ENCODE measurements at regions not wholly inside any gene's neighbourhood (a gene's known extent, or its start where the extent isn't known, plus 50 kb on each side); places are given as distances from the start of the nearest gene placed in this dataset.

DNA sequence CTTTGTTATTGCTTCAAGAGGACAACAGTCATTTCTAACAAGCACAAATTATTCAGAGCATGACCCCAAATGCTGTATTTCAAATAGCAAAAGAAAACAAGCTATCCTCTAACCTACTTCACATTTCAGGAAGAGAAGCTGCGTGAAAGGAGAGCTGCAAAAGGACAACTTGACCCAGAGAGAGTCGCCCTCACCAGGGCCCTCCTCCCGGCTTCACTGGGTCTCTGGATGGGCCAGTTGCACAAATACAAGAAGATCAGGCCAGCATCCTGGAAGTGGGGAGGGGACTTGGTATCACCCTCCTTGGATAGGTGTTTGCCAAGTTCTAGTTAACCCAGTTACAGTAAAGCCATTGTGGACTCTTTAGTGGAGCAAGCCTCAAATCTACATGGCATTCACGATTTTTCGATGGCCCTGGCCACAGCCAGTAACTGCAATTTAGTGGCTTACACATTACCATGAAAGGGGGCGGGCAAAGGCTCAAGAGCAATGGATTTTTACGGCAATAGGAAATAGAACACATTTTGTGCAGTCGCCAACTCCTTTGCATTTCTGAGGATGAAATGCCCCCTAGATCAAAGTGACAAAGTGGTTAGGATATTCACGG is 166.9 kb upstream of the DIO2 start:
- no peak for DNase-seq

DNA sequence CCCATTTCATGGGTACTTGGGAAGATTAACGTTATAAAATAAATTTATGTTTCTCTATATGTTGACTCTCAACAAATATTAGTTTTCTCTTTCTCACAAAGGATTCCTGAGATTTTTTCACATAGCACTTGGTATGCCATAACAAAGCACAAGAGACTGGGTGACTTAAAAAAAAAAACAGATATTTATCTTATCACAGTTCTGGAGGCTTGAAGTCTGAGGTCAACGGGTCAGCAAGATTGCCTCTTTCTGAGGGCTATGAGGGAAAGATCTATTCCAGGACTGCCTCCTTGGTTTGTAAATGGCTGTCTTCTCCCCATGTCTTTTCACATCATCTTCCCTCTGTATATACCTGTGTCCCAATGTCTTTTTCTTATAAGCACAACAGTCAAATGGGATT is 153.5 kb upstream of the DIO2 start:
- DNase-seq = no peak

DNA sequence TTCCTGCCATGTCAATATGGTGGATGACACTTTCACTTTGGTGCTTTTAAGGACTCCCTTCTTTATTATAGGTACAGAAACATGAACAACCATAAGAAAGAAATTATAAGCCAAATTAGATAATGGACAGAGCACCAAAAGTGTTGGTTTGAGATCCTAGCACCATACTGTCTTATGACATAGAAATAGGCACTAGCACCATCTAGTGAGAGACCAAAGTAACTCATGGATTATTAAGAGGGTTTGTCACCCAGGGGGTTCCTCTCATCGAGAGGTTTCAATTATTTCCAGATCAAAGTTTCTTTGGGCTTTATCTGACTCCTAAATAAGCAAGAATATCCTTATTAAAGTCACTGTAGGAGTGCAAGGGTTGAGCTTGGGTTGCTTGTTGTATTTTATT is 153.0 kb upstream of the DIO2 start:
- DNase-seq = peak; percentile 23

DNA sequence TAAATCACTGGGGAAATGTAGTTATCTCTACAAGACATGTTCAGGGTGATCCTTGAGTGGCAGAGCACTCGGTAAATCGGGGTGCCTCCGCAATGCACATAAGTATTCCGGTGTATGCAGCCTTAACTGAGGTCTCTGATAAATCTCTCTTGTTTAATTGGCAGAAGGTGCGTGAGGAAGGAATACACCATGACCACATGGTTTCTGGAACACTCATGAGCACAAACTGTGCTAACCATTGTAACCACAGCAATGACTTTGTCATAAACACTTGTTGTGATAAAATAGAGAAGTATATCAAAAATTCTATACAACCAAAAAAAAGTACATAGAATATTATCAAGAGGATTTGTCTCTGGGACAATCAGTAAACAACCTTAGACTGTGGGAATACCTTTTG is 146.8 kb upstream of the DIO2 start:
- no peak for DNase-seq

DNA sequence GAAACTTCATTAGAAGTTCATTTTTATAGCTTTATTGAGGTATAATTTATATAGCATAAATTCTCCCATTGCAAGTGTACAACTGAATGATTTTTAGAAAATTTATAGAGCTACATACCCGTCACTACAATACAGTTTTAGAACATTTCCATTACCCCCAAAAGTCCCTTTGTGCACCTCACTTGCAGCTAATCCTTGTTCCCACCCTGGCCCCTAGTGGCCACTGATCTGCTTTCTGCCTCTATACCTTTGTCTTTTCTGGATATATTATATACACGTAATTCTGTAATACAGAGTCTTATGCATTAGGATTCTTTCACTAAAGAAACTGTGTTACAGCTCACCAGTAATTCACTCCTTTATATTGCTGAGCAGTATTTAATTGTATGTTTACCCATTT is 145.1 kb upstream of the DIO2 start:
- peak; percentile 37 for DNase-seq

DNA sequence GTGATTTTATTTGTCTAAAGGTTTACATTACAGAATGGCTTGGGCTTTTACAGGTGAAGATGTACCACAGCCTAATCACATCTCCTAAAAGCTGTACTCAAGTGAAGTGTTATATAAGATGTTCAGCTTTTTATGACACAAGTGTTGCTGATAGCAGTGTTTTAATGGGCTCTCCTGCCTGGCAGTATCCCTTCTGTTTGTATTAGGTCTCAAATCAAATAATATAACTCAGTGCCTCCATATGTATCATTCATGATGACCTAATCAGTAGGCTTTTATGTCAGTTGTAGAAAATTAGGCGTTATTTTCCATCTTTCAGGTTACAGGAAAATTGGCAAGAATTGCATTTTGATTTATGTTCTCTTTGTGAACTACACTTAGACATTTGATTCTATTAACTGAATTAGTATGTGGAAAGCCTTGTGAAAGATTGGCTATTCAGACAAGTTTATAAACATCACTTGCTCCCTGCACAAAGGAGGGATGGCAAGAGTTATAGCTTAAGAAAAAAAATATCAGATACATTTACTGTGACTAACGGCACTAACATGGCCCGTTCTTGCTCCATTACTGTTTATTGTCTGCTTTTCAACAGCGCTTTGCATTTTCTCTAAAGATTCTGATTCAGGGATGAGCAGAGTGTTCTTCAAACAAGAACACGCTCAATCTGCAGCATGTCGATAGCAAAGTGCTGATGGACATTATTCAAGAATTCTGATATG is 143.7 kb upstream of the DIO2 start:
- DNase-seq = peak; percentile 98

DNA sequence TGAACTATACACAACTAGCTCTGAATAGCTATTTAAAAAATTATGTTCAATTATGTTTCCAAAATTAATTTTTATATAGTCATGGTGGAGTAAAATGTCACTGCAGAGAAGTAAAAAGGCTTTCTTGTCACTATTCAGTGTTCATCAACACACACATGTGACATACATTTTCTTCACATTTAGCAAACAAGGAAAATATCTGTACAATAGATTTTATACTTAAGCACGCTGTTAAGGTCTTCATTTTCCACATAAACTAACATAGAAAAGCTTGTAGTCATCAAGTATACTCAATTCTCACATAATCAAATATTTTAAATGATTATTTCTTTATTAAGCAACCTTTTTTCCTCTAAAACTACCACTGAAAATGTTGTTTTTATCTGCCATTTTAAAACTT is 141.2 kb upstream of the DIO2 start:
- DNase-seq = no peak

DNA sequence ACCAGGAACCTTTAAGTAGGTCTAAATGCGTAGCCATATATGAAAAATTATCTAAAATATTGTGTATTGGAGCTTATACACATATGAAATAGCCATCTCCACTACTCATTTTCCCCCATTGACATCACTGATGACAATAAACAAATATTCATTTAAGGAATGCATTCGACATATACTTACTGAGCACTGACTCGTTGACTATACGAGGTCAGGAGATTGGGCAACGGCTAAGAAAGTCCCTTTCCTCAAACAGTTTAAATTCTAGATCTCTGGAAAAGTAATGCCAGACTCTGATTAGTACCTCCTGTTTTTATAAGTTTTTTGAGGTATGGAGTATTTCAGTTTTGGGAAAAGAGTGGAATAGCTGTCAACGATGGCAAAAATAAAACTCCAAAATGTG is 139.4 kb upstream of the DIO2 start:
- no peak for DNase-seq

DNA sequence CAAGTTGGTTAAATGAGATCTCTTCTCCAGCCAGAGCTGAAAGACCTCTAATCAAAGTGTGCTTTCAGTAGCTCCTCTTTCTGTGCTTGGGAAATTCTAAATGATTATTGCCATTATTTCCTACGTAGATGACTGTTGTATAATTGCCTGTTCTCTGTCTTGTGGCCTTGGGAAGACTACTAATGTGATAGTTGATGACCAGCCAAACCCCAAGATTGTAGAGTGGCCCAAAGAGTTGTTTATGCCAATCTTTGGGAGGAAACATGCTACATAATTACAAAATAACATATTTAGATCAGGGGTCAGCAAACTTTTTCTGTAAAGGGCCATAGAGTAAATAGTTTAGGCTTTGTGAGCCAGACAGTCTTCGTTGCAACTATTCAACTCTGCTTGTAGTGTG is 135.1 kb upstream of the DIO2 start:
- no peak for DNase-seq

DNA sequence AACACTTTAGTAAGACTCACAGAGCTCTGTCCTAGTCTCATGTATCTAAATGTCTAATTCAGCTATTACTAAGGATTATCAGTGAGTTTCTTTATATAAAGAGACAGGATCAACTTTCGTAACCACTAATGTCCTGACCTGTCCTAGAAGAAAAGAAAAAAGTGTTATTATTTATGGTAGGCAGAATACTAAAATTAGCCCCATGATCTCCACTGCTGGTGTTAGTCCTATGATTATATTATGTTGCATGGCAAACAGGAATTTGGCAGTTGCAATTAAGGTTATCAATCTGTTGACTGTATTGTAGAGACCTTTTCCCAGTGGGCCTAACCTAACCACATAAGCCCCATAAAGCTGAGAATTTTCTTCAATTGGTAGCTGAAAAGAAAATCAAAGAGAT is 132.9 kb upstream of the DIO2 start:
- no peak for DNase-seq

DNA sequence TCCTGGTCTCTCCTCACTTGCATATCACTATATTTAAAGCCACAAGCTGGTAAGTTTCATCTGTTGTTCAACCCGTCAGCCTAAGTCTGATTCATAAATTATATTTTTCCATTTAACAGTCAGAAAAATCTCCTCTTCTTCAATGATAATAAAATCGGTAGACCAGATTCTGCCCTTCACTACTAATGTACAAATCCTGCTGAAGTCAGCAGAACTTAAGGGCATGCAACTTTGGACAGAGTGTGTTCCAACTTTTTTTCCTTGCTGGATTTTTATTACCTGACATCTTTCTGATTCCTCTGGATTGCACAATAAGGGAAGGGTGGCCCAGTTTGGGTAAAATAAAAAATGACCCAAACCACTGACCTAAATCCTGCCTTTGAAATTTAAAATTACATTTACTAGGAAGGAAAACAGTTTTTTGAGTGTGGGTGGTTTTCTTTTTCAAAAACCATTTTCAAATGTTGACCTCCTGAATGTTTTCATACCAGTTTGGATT is 125.4 kb upstream of the DIO2 start:
- no peak for DNase-seq

DNA sequence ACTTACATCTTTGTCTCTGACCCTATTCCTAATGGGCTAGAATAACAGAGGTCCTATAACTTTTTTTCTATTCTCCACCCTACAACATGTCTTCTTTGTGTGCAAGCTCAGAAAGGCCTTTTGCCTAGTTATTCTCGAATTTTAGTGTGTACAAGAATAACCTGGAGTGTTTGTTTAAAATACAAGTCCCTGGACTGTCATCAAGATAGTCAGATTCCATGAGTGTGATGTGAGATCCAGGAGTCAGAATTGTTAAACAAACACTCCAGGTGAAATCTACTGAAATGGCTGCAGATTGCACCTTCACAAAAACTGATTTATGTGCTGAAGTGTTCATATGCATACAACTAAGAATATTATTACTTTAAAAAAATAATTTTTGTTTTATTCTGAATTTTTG is 114.4 kb upstream of the DIO2 start:
- DNase-seq = peak; percentile 27

DNA sequence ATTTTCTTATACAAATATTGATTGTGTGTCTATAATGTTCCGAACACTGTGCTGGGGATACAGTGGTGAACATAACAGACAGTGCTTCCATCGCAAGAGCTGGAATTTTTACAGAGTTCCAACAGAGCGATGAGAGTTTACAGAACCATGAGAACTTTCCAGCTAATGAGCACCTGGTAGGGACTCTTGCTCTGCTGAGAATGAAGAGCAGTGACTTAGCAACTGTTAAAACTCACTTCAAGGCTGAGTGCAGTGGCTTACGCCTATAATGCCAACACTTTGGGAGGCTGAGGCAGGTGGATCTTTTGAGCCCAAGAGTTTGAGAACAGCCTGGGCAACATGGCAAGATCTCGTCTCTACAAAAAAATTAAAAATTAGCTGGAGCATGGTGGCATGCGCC is 113.8 kb upstream of the DIO2 start:
- no peak for DNase-seq

DNA sequence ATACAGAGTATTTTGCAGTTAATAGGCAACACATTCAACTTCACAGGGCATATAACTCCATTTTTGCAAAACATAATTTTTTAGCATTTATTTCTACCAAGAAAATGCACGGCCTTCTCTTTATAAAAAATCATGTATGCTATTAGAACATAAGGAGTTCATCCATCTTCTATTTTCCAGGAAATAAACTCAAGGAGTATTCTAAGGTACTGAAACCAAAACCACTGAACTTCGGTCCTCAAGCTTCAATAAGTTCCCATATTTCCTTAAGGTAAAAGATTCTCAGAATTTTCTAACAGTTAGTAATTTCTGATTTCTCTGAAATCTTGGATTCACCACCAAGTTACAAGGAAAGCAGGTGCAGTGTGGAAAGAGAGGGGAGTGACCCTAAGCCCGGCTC is 113.3 kb upstream of the DIO2 start:
- no peak for DNase-seq

DNA sequence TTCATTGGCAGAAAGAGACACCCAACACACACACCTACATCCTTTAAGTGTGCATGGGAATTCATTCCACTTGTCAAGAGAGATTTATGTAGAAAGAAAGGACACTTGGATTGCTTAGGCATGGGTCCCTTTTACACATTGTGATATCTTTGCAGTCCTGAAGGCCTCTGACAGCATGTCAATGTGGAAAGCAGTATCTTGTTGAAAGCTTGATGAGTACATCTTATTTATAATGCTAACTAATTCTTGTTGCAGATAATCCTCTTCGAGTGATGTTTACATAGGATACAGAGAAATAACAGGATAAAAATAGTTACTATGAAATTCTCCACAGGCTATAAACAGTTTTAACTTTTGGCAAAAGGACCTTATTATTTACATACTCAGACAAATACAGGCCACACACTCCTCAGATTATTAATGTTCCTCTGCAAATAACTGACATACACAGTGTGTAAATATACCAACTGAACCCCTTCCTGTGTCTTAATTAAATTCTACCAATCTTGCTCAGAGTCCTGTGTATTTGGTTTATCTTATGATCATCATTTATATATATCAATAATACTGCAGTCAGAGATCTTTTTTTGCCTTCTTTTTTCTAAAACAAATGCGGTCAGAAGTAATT is 111.8 kb upstream of the DIO2 start:
- DNase-seq = no peak

DNA sequence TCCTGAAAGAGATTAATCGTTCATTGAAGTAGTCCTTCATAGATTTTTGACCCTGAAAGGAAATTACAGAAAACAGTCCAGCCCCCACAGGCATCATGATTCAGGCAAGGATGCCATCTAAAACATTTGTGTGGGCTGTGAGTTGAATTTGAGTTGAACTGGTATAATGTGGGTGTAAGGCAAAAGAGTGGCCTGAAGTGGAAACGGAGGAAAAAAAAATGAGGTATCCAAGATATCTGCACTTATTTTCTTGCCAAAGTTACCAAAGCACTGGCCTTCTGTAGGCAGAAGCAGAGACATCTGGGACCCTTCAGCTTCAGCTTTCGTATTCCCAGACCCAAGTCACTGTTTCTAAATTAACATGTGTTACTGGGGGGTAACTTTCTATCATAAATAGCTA is 105.1 kb upstream of the DIO2 start:
- DNase-seq = no peak

DNA sequence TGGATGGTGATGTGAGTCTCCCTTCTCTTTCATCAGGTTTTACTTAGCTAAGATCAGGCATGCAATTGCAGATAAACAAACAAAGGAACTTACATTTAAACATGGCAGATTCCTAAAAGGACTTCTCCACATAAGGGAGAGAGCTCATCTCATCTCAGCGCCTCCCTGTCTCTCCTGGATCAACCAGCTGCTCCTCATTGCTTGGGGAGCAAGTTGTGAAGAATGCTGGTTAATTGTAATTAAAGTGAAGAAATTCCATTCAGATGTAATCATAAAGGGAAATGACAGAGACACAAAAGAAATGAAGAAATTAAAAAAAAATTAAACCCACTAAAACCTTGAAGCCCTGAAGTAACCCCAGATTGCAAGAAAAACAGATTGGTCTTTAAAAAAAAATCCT is 104.4 kb upstream of the DIO2 start:
- DNase-seq = no peak

DNA sequence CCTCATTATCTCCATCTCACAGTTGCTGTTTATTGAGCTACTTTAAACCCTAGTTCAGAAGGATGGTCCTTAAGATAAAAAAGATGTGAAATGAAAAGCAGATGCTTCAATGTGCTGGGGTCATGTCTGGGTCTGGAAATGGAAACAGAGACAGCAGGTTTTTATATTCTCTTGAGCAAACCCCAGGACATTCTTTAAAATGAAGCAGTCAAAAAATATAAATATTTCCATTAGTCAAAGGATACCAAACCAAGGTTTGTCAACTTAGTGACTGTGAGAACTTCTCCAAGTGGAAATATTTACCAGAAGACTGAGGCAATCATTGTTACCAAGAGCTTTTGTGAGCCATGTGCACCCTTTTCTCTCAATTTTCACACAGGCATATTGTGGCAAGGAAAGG is 102.5 kb upstream of the DIO2 start:
- DNase-seq = no peak

DNA sequence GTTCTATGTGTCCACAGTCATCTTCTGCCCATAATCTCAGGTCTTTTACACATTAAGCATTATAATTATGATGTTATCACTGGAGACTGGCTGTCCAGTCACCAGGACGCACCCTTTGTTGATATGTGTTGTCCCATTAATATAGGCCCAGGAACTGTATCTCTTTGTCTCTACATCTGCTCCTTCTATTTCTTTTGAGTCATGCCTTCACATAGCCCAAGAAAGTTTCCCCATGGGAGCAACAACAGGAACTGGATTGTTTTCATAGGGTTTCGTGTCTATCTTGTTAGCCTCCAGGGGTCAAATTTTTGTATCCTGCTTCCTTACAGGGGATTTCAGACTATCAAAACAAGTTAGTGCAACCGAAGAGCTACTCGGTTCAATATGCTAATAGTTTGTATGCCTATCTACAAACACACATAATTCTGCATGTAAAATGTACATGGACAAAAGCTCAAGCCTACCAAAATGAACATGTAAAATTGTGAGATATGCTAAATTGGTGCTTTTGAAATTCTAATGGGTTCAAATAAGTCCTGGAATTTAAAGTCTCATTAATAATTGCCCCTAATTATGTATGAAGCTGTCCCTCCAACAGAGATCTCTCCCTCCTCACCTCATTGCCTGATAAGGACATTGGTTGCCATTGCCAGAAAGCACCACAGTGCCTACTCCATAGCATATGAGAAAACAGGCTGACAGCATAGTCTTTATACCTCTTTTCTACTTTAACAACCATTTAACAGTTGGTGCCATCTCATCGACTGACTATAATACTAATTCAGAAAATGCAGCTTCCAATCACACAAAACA is 99.8 kb upstream of the DIO2 start:
- DNase-seq = no peak

DNA sequence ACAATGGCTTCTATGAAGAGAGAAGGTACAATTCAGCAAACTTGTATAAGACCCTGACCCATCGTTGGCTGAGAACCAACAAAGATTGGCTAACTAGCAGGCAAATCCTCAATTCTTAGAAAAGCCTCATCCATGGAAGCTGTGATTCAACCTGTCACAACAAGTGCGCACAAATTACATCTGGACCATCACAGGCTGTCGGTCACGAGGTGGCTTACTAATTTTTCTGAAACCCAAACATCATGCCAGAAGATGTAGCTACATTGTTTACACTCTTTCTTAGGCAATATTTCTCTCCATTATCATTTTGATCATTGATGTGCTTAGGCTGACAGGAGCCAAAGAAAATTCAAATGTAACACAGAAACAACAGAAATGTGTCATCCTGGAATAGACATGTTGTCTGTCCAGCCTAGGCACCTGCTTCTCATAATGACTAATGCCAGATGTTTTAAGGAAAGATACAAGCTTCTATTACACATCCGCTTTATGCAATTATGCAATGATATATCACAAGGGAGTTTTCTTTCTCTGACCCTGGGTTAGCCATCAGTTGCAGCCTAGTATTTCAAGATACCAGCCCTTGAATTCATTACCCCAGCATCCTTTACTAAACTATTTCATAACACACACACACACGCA is 92.9 kb upstream of the DIO2 start:
- DNase-seq = no peak

DNA sequence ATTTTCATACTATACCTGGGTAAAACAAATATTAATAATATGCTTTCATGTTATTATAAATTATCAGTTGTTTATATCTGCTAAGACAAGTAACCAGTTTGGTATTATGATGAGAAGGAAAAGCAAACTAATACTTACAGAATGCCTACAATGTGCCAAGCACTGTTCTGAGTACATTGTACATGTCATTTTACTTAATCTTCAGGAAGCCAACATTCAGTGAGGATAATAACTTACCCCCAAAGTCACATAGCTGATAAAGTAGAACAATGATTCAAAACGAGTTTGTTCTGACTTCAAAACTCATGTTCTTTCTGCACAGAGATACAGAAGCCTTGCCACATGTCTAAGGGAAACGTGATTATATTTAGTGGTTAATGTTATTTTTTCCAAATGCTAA is 89.0 kb upstream of the DIO2 start:
- no peak for DNase-seq

DNA sequence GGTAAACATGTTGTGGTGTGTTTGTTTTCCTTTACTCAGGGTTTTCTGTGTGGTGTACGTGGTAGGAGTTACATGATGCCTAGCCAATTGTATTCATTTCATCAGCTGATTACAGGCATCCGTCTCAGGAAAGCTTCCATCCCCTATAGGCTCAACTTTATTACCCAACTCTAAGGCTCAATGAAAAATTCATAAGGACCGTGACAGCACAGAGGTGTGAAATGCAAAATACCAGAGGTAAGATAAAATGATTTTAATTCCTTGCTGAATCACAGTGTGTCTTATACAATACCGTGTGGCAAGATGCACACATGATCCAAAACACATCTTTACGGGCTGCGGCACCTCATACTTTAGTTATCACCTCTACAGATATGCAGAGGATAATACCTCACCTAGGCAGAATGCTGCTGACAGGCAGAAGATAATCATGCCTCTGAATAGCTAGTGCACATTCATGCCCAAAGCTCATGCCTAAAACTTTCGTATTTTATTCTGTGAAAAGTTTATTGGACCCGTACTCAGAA is 87.2 kb upstream of the DIO2 start:
- no peak for DNase-seq

DNA sequence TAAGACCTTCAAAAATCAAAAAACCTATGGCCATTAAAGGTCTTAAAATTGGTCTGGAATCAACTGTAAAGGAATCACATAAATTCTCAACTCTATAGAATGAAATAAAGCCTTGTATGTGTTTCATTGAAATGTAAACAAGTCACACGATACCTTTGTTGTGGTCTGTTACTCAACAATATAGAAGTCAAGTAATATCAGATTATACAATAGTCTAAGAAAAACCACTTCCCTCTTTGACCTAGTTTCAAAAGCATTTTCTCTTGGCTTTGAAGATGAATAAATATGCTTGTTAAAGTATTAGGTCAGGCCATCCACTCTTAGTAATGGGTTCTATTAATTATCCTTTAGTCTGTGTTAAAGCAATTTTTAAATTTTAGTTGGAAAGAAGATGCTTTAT is 79.8 kb upstream of the DIO2 start:
- no peak for DNase-seq

Data from NCI-H187 treated with DMSO at 0.1 percent for 48 hours (cell line).